Smooth muscle cell (in vitro differentiated cells): ENCODE measurements at regions not wholly inside any gene's neighbourhood (a gene's known extent, or its start where the extent isn't known, plus 50 kb on each side); places are given as distances from the start of the nearest gene placed in this dataset.

Source experiments
- DNase-seq: peaks from one replicate; lab custom pipeline; 2025; ENCODE audit not compliant: unreplicated experiment; lab: John Stamatoyannopoulos, UW
- H2AFZ ChIP-seq: fragments of 200-600 bp; sonication (generic); 2 replicates; pipeline ENCODE4 v1.6.0; 2016; ENCODE audit warnings: antibody characterized with exemption, low read depth, mild to moderate bottlenecking
- H3F3A ChIP-seq: fragments of 200-600 bp; sonication (generic); 2 replicates; pipeline ENCODE4 v1.6.0; 2017; ENCODE audit warnings: antibody characterized with exemption, low read depth
- H3K27ac ChIP-seq: fragments of 200-600 bp; sonication (generic); 2 replicates; pipeline ENCODE4 v1.5.1; 2016; ENCODE audit warnings: low read depth, mild to moderate bottlenecking
- H3K27me3 ChIP-seq: fragments of 200-600 bp; sonication (generic); 2 replicates; pipeline ENCODE4 v1.6.1; 2016; ENCODE audit warnings: low read depth, mild to moderate bottlenecking
- H3K36me3 ChIP-seq: fragments of 200-600 bp; sonication (generic); 2 replicates; pipeline ENCODE4 v1.5.1; 2016; ENCODE audit warnings: low read depth
- H3K4me1 ChIP-seq: fragments of 200-600 bp; sonication (generic); 2 replicates; pipeline ENCODE4 v1.5.1; 2016; ENCODE audit warnings: low read depth
- H3K4me2 ChIP-seq: fragments of 200-600 bp; sonication (generic); 2 replicates; pipeline ENCODE4 v1.6.0; 2016; ENCODE audit warnings: mild to moderate bottlenecking
- H3K4me3 ChIP-seq: fragments of 200-600 bp; sonication (generic); 2 replicates; pipeline ENCODE4 v1.5.1; 2016; ENCODE audit warnings: mild to moderate bottlenecking
- H3K79me2 ChIP-seq: fragments of 200-600 bp; sonication (generic); 2 replicates; pipeline ENCODE4 v1.6.0; 2016; ENCODE audit warnings: low read depth, mild to moderate bottlenecking
- H3K9ac ChIP-seq: fragments of 200-600 bp; sonication (generic); 2 replicates; pipeline ENCODE4 v1.6.0; 2016; ENCODE audit warnings: low read depth
- H3K9me3 ChIP-seq: fragments of 200-600 bp; sonication (generic); replicated peaks from 2 replicates; pipeline ENCODE4 v1.5.1; 2016; ENCODE audit warnings: low read depth
- H4K20me1 ChIP-seq: fragments of 200-600 bp; sonication (generic); 2 replicates; pipeline ENCODE4 v1.6.0; 2016; ENCODE audit warnings: low read depth
- CTCF ChIP-seq: fragments of 200-600 bp; sonication (generic); IDR thresholded peaks from 2 replicates; pipeline ENCODE4 v1.5.1; 2017; ENCODE audit warnings: borderline replicate concordance, mild to moderate bottlenecking, antibody characterized with exemption; ENCODE audit not compliant: insufficient read depth, poor library complexity, severe bottlenecking
- WGBS: methylation state at CpG from one replicate; pipeline ENCODE4 v1.1.7; 2016; ENCODE audit warnings: low lambda C conversion rate; 5-methylcytosine and 5-hydroxymethylcytosine counted together

- H4K20me1 ChIP-seq: no peaks in the 10 kb centered on the region
- WGBS: 68% methylated on average over 8 of the region's 8 CpGs
Measured at GRCh38 chr16:9393591-9393990, 302.1 kb downstream of the HAPSTR1 start.

GRCh38 chr16:9395958-9396359 lies 304.5 kb downstream of the HAPSTR1 start:
- 90% methylated on average over 3 of the region's 3 CpGs for WGBS
- no peak for TF ChIP-seq CTCF

More at GRCh38 chr16:9393591-9393990, 302.1 kb downstream of the HAPSTR1 start:
- Histone ChIP-seq H3K4me2 (no peak overlapping the region), H3K4me3 (no peak overlapping the region), H3K9me3 (no peaks in the 10 kb centered on the region), H3K79me2 (no peaks in the 10 kb centered on the region), H3K27me3 (no peaks in the 10 kb centered on the region), H3K27ac (no peak overlapping the region), H3K36me3 (no peaks in the 10 kb centered on the region), H2AFZ (no peak overlapping the region), H3K9ac (no peak overlapping the region), H3F3A (no peaks in the 10 kb centered on the region), H3K4me1 (peaks cover 8% of the 10 kb centered on the region)
- DNase-seq: no peak
- TF ChIP-seq CTCF: no peak

GRCh38 chr16:9399573-9399972 lies 308.1 kb downstream of the HAPSTR1 start:
- Histone ChIP-seq H3K4me1 (no peaks in the 10 kb centered on the region), H3K4me3 (no peak overlapping the region), H3K4me2 (no peak overlapping the region), H3F3A (no peaks in the 10 kb centered on the region), H4K20me1 (no peaks in the 10 kb centered on the region), H3K36me3 (no peaks in the 10 kb centered on the region), H3K9me3 (no peaks in the 10 kb centered on the region), H3K79me2 (no peaks in the 10 kb centered on the region), H3K27me3 (peaks cover 20% of the 10 kb centered on the region), H3K9ac (no peak overlapping the region), H3K27ac (no peak overlapping the region), H2AFZ (no peak overlapping the region)
- DNase-seq: no peak
- 79% methylated on average over 8 of the region's 8 CpGs for WGBS
- TF ChIP-seq CTCF: no peak

More at GRCh38 chr16:9395958-9396359, 304.5 kb downstream of the HAPSTR1 start:
- Histone ChIP-seq H2AFZ (no peak overlapping the region), H3K9ac (no peak overlapping the region), H3K4me2 (no peak overlapping the region), H3K27me3 (peaks cover 4% of the 10 kb centered on the region), H3K9me3 (no peaks in the 10 kb centered on the region), H3K4me3 (no peak overlapping the region), H3K27ac (no peak overlapping the region), H4K20me1 (no peaks in the 10 kb centered on the region), H3K79me2 (no peaks in the 10 kb centered on the region), H3K36me3 (no peaks in the 10 kb centered on the region), H3F3A (no peaks in the 10 kb centered on the region), H3K4me1 (peaks cover 8% of the 10 kb centered on the region)
- DNase-seq: no peak

- H3K36me3 ChIP-seq: no peaks in the 10 kb centered on the region
- TF ChIP-seq CTCF: no peak
Measured at GRCh38 chr16:9401173-9401572, 309.7 kb downstream of the HAPSTR1 start.

More at GRCh38 chr16:9401173-9401572, 309.7 kb downstream of the HAPSTR1 start:
- DNase-seq: no peak
- no peaks in the 10 kb centered on the region for H3F3A ChIP-seq
- no peak overlapping the region for H3K9ac ChIP-seq
- no peaks in the 10 kb centered on the region for H4K20me1 ChIP-seq
- H3K4me3 ChIP-seq: no peak overlapping the region
- H3K9me3 ChIP-seq: no peaks in the 10 kb centered on the region
- no peak overlapping the region for H2AFZ ChIP-seq
- H3K4me2 ChIP-seq: no peak overlapping the region
- H3K27me3 ChIP-seq: peaks cover 20% of the 10 kb centered on the region
- H3K79me2 ChIP-seq: no peaks in the 10 kb centered on the region
- no peaks in the 10 kb centered on the region for H3K4me1 ChIP-seq
- H3K27ac ChIP-seq: no peak overlapping the region
